ENCODE measurements at regions not wholly inside any gene's neighbourhood (a gene's known extent, or its start where the extent isn't known, plus 50 kb on each side); places are given as distances from the start of the nearest gene placed in this dataset.

DNA sequence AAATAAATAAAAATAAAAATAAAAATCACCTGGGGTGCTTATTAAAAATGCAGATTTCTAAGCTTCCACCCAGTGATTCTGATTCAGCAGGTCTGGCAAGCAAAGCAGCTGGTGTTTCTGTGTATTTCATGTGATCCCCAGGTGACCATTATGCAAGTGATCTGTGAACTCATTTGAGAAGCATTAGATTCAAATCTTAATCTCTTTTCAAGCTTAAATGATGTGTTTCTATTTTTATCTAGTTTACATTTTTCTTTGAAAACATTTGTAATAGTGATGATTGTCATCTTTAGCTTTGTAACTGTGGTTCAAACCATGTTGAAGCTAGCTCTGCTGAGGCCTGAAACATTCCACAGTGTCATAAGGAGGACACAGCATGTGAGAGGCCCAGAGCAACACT, 804.8 kb upstream of the ZNF608 start:
- no peak for DNase-seq (ENCODE audit: low read depth)
- H3K4me3 ChIP-seq (ENCODE audit: low read depth, low read length) = no peak overlapping the region
- in situ Hi-C loops (cut with HindIII; ENCODE audit: low sequenced_read_pairs) = no loop called here
- TF ChIP-seq, protein P1, sequence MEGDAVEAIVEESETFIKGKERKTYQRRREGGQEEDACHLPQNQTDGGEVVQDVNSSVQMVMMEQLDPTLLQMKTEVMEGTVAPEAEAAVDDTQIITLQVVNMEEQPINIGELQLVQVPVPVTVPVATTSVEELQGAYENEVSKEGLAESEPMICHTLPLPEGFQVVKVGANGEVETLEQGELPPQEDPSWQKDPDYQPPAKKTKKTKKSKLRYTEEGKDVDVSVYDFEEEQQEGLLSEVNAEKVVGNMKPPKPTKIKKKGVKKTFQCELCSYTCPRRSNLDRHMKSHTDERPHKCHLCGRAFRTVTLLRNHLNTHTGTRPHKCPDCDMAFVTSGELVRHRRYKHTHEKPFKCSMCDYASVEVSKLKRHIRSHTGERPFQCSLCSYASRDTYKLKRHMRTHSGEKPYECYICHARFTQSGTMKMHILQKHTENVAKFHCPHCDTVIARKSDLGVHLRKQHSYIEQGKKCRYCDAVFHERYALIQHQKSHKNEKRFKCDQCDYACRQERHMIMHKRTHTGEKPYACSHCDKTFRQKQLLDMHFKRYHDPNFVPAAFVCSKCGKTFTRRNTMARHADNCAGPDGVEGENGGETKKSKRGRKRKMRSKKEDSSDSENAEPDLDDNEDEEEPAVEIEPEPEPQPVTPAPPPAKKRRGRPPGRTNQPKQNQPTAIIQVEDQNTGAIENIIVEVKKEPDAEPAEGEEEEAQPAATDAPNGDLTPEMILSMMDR (IDR thresholded peaks at IDR 0.05; ENCODE audit: low read depth, low read length, missing control alignments) = no peak

DNA sequence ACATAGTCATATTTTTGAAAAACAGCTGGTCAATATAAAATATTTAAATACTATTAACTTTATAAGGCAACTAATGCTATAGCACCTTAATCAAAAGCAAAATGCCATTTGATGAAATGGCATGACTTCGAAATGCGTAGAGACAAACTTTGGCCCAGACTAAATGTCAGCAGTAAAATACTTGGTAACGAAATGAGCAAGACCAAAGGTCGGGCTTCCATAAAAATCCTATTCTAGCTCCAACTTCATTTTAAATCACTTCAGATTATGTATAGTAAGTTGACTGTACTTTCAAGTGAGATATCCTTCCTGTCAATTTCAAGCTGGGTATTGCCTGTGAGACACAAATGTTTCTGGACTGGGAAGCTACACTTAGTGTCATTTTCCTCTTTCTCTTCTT, 805.4 kb upstream of the ZNF608 start:
- in situ Hi-C loops (cut with HindIII; ENCODE audit: low sequenced_read_pairs) = no loop called here
- TF ChIP-seq, protein P1 (IDR thresholded peaks at IDR 0.05; ENCODE audit: low read depth, low read length, missing control alignments) = no peak
- H3K4me3 ChIP-seq (ENCODE audit: low read depth, low read length) = no peak overlapping the region
- no peak for DNase-seq (ENCODE audit: low read depth)

DNA sequence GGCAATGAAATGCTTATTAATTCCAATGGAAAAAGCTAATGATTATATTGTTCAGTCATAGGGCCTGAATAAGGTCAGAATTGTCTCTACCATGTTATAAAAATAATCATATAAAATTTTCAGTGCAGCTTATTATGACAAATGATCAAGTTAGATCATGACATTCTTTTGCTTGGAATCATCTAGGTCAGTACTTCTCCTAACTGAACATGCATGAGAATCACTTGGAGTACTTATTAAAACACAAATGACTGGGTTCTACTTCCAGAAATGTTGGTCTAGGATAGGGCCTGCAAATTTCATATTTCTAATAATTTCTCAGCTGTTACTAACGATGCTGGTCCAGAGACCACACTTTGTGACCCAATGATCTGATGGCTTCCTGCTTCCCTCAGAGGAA, 806.0 kb upstream of the ZNF608 start:
- in situ Hi-C loops (cut with HindIII; ENCODE audit: low sequenced_read_pairs) = no loop called here
- no peak overlapping the region for H3K4me3 ChIP-seq (ENCODE audit: low read depth, low read length)
- no peak for DNase-seq (ENCODE audit: low read depth)
- TF ChIP-seq, protein P1 (IDR thresholded peaks at IDR 0.05; ENCODE audit: low read depth, low read length, missing control alignments) = no peak

DNA sequence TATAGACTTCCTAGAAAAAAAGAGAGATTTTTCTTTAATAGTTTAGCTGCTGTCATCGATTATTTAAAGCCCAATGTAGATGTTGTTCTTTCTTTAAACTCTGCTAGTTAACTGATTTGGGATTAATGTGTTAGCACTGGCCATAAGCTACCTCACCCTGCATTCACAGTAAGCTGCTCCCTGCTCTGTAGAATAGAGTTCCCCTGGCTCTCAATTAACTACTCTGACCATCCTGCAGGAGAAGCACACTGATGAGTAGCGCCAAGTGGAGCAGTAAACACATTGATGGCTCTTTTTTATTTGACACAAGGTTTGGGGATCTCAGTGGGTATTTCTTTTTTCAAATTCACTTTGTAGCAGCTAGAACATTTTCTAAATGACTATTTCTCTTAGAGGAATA, 807.9 kb upstream of the ZNF608 start:
- TF ChIP-seq, protein P1 (IDR thresholded peaks at IDR 0.05; ENCODE audit: low read depth, low read length, missing control alignments) = no peak
- in situ Hi-C loops (cut with HindIII; ENCODE audit: low sequenced_read_pairs) = no loop called here
- DNase-seq (ENCODE audit: low read depth) = no peak
- no peak overlapping the region for H3K4me3 ChIP-seq (ENCODE audit: low read depth, low read length)

DNA sequence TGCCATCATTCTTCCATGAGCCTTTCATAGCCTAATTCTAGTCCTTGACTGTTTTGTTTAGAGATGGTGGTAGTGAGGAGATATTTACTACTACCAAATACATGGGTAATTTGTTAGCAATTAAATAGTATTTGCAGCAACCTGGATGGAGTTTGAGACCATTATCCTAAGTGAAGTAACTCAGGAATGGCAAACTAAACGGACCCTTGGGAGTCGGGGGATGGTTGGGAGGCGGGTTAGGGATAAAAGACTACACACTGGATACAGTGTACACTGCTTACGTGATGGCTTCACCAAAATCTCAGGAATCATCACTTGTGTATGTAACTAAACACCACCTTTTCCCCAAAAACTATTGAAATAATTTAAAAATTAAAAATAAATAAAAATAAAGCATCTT, 809.2 kb upstream of the ZNF608 start:
- DNase-seq (ENCODE audit: low read depth) = no peak
- in situ Hi-C loops (cut with HindIII; ENCODE audit: low sequenced_read_pairs) = no loop called here
- TF ChIP-seq, protein P1 (IDR thresholded peaks at IDR 0.05; ENCODE audit: low read depth, low read length, missing control alignments) = no peak
- H3K4me3 ChIP-seq (ENCODE audit: low read depth, low read length) = no peak overlapping the region

DNA sequence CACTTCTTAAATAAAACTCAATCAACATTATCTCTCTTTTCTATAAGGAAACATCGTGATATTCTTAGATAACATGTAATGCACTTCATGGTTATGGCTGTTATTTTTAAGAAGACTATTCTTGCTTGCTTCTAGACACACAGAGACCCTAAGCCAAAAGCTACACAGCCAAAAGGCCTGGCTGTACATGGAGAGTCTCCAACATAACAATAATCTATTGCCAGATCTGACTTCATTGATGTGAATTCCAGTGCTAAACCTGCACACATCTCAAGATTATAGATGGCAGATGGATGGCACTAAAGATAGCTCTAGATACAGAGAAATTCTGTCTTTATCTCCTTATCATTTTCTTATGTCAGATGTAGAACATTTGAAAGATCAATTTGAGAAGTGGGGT, 811.6 kb upstream of the ZNF608 start:
- no peak overlapping the region for H3K4me3 ChIP-seq (ENCODE audit: low read depth, low read length)
- TF ChIP-seq, protein P1 (IDR thresholded peaks at IDR 0.05; ENCODE audit: low read depth, low read length, missing control alignments) = no peak
- in situ Hi-C loops (cut with HindIII; ENCODE audit: low sequenced_read_pairs) = no loop called here
- no peak for DNase-seq (ENCODE audit: low read depth)

DNA sequence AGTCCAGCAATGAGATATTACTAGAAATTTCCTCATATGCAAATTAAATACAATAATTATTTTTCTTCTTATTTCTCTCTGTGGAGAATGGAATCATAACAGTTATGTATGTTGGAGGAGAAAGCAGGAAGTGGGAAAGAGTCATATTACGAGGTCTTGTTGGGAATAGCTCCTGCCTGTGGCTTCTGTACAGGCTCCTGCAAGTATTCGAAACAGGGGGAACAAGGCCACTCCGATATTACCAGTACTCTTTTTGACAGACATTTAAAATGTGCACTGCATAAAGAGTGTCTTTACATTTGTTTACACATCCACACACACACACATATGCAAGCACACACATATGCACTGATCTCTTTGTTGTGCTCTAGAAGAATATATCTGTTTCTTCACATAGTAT, 812.0 kb upstream of the ZNF608 start:
- in situ Hi-C loops (cut with HindIII; ENCODE audit: low sequenced_read_pairs) = no loop called here

More for the DNA sequence above, 812.0 kb upstream of the ZNF608 start:
- no peak for DNase-seq (ENCODE audit: low read depth)
- no peak overlapping the region for H3K4me3 ChIP-seq (ENCODE audit: low read depth, low read length)
- TF ChIP-seq, protein P1 (IDR thresholded peaks at IDR 0.05; ENCODE audit: low read depth, low read length, missing control alignments) = no peak
